BJ (cell line): ENCODE measurements at regions not wholly inside any gene's neighbourhood (a gene's known extent, or its start where the extent isn't known, plus 50 kb on each side); places are given as distances from the start of the nearest gene placed in this dataset.

Experiments used
- CTCF ChIA-PET: fragments of 350-600 bp; formaldehyde crosslinking; extraction: SDS; loops from one replicate; lab custom pipeline; 2021; ENCODE audit warnings: antibody characterized with exemption, inconsistent platforms; lab: Yijun Ruan, JAX
- POLR2A ChIA-PET: fragments of 300-600 bp; sonication (Branson Sonifier 250); formaldehyde crosslinking; extraction: SDS; loops from one replicate; lab custom pipeline; 2021; ENCODE audit warnings: antibody characterized with exemption; lab: Charles Lee
- DNase-seq: peaks from one replicate; pipeline ENCODE4 v3.0.0-alpha.2; 2011; ENCODE audit warnings: low read depth
- H3K27me3 ChIP-seq: 2 replicates; pipeline ENCODE4 v1.6.0; 2011; ENCODE audit warnings: low read length; ENCODE audit not compliant: control insufficient read depth, insufficient read depth
- H3K36me3 ChIP-seq: 2 replicates; pipeline ENCODE4 v1.5.1; 2011; ENCODE audit warnings: low read length; ENCODE audit not compliant: control insufficient read depth, insufficient read depth
- H3K4me3 ChIP-seq: 2 replicates; pipeline ENCODE4 v1.5.1; 2011; ENCODE audit warnings: low read depth, mild to moderate bottlenecking, control low read depth, low read length
- CTCF ChIP-seq: IDR thresholded peaks from 2 replicates; pipeline ENCODE4 v1.5.1; 2011; ENCODE audit warnings: low read depth, mild to moderate bottlenecking, control low read depth, inconsistent platforms, low read length, moderate library complexity; ENCODE audit not compliant: insufficient read depth

GRCh38 chr1:23611601-23612327 lies 52.5 kb upstream of the ID3 start:
- no peak for DNase-seq
- ChIA-PET CTCF (interaction anchor here (1.1 kb wide), 1 partner anchor 68 kb away, joined by 3 read pairs; no protein-coding TSS in a partner anchor), POLR2A (no interaction called here)
- Histone ChIP-seq H3K27me3 (no peaks in the 10 kb centered on the region; the same call in 1 of the 2 replicates), H3K36me3 (no peaks in the 10 kb centered on the region), H3K4me3 (no peak overlapping the region)
- no peak for TF ChIP-seq CTCF

- H3K4me3 ChIP-seq = no peak overlapping the region
- no peaks in the 10 kb centered on the region; the same call in 1 of the 2 replicates for H3K27me3 ChIP-seq
- ChIA-PET POLR2A (no interaction called here), CTCF (interaction anchor here (0.7 to 1.6 kb wide), 3 partner anchors 10 to 27 kb away, joined by 3 to 10 read pairs (median 4); no protein-coding TSS in a partner anchor)
- no peaks in the 10 kb centered on the region for H3K36me3 ChIP-seq
- TF ChIP-seq CTCF = no peak
- DNase-seq = no peak
Observed at GRCh38 chr1:23610677-23611076, 51.4 kb upstream of the ID3 start.

GRCh38 chr1:23609971-23610370 lies 50.7 kb upstream of the ID3 start:
- H3K27me3 ChIP-seq = no peaks in the 10 kb centered on the region
- ChIA-PET CTCF (interaction anchor here (0.7 to 1.6 kb wide), 3 partner anchors 9 to 27 kb away, joined by 3 to 10 read pairs (median 4); no protein-coding TSS in a partner anchor), POLR2A (no interaction called here)
- no peak for DNase-seq
- no peak for TF ChIP-seq CTCF
- H3K36me3 ChIP-seq = no peaks in the 10 kb centered on the region
- H3K4me3 ChIP-seq = no peak overlapping the region
